Stimulated activated CD4-positive, alpha-beta T cell treated with anti-CD3 and anti-CD28 coated beads, Interleukin-15, amount 100 ng/mL, for 48 hours (primary cell): ENCODE measurements at regions not wholly inside any gene's neighbourhood (a gene's known extent, or its start where the extent isn't known, plus 50 kb on each side); places are given as distances from the start of the nearest gene placed in this dataset.
"Not testable (repeated sequence)": the region's sequence is repeated elsewhere in the genome, so short reads cannot be mapped to it uniquely, and the experiment has no call there.

Experiments used
- DNase-seq, 2 donors: peaks; one replicate each; pipeline ENCODE4 v3.0.0-alpha.2; 2020; ENCODE audit warnings: low read depth in 2 of 2

- DNase-seq, result no peak
These were observed 448.4 kb downstream of the RAPGEF2 start for GRCh38 chr4:159551281-159551680.

GRCh38 chr4:159552979-159553768 lies 450.3 kb downstream of the RAPGEF2 start:
- DNase-seq, result no peak

GRCh38 chr4:159555873-159556272 lies 453.0 kb downstream of the RAPGEF2 start:
- DNase-seq, result no peak

- DNase-seq, result no peak
These were observed 459.5 kb downstream of the RAPGEF2 start for GRCh38 chr4:159562366-159562765.

GRCh38 chr4:159563257-159563656 lies 460.4 kb downstream of the RAPGEF2 start:
- DNase-seq, result no peak

GRCh38 chr4:159564615-159565014 lies 461.7 kb downstream of the RAPGEF2 start:
- DNase-seq, result no peak

DNA sequence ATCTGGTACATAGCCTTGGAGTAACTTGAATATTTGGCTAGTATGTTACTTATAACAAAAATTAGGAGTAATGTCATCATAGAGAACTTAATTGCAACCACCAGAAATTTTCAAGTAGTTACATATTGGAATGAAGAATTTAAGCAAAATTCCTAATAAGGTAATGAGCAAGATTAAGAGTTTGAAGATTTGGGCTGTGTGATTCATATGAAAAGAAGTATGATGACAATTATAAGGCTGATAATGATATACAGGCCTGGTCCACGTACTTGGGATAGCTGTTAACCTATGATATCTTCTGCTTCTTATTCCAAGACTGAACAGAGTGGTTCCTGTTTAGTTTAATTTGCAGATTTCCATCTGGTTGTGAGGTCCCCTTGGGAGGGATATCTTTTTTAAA lies 463.9 kb downstream of the RAPGEF2 start:
- no peak for DNase-seq

- DNase-seq, result no peak
These were observed 474.4 kb downstream of the RAPGEF2 start for GRCh38 chr4:159577241-159577640.

- DNase-seq, result no peak
These were observed 479.8 kb downstream of the RAPGEF2 start for GRCh38 chr4:159582685-159583084.

DNA sequence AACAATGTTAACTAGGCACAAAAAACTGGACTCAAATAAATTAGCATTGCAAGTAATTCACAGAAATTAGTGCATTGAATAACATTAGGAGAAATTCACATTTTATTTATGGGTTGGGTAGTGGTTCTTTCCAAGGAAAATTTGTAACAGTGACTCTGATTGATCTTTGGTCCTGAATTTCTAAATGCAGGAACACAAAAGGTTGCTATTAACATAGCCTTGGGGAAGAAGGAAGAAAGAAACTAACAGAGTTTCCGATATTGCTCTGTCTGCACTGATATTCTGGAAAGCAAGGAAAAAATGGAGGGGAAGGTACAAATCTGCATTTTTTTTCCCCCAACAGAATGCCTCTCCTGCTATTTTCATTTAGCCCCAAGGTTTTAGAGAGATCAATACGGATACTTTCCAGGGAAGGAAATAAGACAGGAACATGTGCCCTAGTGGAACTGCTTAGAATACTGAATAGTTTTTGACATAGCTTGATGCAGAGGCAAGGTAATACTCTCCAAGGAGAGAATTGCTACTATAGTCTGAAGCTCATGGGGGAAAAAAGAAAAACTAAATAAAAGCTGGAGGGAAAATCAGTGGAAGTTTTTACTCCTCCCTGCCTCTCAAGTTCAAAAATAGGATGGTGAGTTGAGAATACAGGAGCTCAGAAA lies 490.1 kb downstream of the RAPGEF2 start:
- DNase-seq, result no peak

GRCh38 chr4:159593681-159594080 lies 490.8 kb downstream of the RAPGEF2 start:
- DNase-seq, result no peak

GRCh38 chr4:159594576-159594975 lies 491.7 kb downstream of the RAPGEF2 start:
- DNase-seq, result no peak

DNA sequence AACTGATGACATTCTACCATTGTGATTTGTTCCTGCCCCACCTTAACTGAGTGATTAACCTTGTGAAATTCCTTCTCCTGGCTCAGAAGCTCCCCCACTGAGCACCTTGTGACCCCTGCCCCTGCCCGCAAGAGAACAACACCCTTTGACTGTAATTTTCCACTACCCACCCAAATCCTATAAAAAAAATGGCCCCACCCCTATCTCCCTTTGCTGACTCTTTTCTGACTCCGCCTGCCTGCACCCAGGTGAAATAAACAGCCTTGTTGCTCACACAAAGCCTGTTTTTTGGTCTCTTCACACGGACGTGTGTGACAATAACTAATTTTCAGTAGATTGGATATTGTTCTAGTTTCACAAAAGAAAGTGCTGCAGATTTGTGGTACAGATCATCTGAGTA lies 492.2 kb downstream of the RAPGEF2 start:
- not testable (repeated sequence) for DNase-seq

- no peak for DNase-seq
These were observed 495.7 kb downstream of the RAPGEF2 start for GRCh38 chr4:159598602-159599001.

DNA sequence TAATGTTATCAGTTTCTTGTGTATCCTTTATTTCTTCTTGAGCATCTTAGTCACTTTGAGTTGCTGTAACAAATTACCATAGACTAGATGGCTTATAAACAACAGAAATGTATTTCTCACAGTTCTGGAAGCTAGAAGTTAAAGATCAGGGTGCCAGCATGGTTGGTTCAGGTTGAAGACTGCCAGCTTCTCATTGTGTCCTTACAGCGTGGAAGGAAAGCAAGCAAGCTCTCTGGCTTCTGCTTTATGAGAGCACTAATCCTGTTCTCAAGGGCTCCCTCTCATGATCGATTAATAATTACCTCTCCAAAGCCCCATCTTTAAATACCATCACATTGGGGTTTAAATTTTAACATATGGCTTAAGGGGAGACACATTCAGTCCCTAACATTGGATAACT lies 497.2 kb downstream of the RAPGEF2 start:
- no peak for DNase-seq

DNA sequence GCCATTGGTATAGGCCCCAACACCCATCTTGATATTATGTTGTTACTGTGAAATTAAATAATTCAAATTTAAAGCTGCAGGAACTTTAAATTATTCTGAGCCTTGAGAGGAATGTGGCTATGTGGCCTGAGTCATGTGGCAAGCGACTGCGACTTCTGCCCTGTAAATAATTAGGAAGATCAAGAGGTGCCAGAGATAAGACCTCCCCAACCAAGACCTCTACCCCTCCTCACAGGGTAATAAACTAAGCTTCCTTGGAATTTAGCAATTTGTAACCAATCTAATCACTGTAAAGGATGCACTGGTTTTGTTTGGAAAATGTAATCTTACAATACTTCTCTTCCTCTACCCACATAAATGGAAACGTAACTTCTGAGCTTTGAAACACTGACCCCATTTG lies 501.9 kb downstream of the RAPGEF2 start:
- DNase-seq, result no peak

DNA sequence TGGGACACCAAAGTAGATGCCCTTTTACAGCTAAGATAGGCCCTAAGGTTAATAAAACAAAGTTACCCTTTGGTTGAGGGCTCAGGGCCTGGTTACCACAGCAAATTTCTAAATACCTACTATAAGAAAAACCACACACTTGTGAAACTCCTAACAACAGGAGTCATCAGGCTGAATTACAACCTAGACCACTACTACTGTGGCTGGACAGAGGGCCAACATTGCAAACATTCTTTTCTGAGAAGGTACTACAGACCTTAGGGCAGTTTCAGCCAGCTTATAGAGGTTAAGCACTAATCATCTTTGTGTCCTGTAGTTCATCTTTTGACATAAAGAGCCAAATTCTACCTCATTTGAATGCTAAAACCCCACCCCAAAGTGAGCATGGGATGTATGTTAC lies 504.0 kb downstream of the RAPGEF2 start:
- DNase-seq, result no peak

- DNase-seq, result no peak
These were observed 504.9 kb downstream of the RAPGEF2 start for GRCh38 chr4:159607809-159608208.

DNA sequence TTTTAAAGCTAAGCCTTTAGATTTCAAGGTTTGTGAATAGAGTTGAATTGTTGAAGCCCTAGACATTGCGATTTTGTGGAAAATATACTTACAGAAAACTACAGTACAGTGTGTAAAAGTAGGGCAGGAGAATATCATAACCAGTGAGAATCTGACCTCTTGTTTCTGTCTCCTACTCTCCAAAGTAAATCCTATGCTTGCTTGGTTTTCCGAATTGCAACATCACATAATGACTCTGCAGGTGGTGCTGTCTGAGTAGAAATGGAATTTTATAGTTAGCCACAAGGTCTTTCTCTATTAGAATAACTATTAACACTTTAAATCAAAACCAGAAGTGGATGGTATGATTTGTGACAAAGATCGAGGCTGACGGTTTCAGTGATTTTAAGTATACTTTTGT lies 505.6 kb downstream of the RAPGEF2 start:
- no peak for DNase-seq

DNA sequence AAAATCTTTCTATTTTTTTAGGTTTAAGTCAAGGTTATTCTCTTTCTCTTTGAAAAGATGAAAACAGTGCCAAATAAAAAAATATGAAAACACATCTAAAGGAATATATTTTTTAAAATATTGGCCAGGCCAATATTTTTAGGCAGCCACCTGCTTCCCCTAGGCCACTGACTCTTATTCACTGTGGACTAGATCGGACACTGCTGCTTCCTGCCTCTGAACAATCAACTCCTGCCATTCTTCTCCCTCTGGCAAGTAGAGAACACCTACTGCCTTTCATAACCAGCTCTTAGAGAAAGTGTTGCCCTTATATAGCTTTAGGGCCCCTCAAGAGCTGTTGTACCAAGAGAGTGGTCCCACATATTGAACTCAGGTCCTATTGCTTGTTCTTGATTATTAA lies 529.2 kb downstream of the RAPGEF2 start:
- no peak for DNase-seq

- no peak for DNase-seq
These were observed 536.9 kb downstream of the RAPGEF2 start for GRCh38 chr4:159639671-159640323.

GRCh38 chr4:159649237-159649636 lies 546.4 kb downstream of the RAPGEF2 start:
- DNase-seq, result no peak

DNA sequence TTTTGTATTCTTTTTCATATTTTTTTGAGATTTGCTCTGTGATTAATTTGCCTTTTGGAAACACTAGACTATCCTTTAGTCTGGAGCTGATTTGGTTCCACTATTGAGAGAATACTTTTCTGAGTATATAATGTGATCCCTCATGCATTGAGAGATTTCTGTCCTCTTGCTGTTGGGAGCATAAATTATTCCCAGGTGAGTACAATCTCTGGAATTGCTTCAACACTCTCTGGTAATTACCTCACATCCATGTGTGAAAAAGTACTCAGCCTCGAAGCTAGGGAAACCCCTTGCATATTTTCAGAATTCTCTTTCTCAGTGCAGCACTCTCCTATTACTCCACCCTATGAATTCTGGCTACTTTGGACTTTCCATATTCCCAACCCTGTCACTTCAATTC lies 550.0 kb downstream of the RAPGEF2 start:
- DNase-seq, result no peak
